ENCODE measurements at regions not wholly inside any gene's neighbourhood (a gene's known extent, or its start where the extent isn't known, plus 50 kb on each side); places are given as distances from the start of the nearest gene placed in this dataset.
A peak's percentile ranks its signal among the peaks of the same experiment; 100 is the strongest.

- DNase-seq (ENCODE audit: low read depth) = no peak
Measured at GRCh38 chr3:43207628-43208085, 78.7 kb upstream of the SNRK start.

GRCh38 chr3:43206632-43207031, 79.7 kb upstream of the SNRK start:
- DNase-seq (ENCODE audit: low read depth) = no peak

DNA sequence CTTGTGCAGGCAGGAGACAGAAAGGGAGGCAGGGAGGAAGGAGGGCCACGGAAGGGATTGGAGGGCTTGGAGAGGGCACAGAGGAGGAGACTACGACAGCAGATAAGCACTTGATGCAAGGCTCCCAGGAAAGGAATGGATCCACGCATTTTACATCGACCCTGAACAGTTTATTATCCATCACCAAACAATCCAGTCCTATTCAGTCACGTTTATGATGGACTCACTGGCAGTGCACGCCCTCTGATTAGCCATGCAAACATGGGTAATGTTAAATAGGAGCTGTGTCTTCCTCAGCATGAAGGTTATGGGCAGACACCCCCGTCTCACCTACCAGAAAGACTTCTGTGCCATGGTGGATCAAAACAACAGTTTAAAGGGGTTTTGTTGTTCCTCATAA, 80.2 kb upstream of the SNRK start:
- no peak for DNase-seq (ENCODE audit: low read depth)

DNA sequence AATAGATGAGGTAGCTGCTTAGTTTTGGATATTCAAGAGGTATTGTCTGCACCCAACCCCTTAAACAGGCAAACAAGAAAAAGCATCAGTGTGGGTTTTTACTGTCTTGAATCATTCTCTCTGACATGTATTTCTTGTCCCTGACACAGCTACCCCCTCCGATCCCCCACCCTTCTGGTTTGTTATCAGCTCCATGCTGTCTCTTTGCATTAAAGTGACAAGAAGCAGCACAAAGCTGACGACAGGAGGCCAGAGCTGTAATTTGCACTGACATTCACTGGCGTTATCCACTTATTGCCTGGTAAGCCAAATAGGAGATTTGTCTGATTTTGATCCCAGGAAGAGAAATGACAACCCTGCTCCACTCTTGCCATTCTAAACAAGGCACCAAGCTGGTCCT, 83.3 kb upstream of the SNRK start:
- no peak for DNase-seq (ENCODE audit: low read depth)

GRCh38 chr3:43201581-43201980, 84.8 kb upstream of the SNRK start:
- DNase-seq (ENCODE audit: low read depth) = no peak

- DNase-seq (ENCODE audit: low read depth) = no peak
Measured at GRCh38 chr3:43199645-43200306, 86.6 kb upstream of the SNRK start.

GRCh38 chr3:43198791-43199644, 87.3 kb upstream of the SNRK start:
- no peak for DNase-seq (ENCODE audit: low read depth)

- no peak for DNase-seq (ENCODE audit: low read depth)
Measured at GRCh38 chr3:43198301-43198700, 88.0 kb upstream of the SNRK start.

GRCh38 chr3:43197181-43197580, 89.2 kb upstream of the SNRK start:
- DNase-seq (ENCODE audit: low read depth) = no peak

- no peak for DNase-seq (ENCODE audit: low read depth)
Measured at GRCh38 chr3:43196721-43197120, 89.6 kb upstream of the SNRK start.

DNA sequence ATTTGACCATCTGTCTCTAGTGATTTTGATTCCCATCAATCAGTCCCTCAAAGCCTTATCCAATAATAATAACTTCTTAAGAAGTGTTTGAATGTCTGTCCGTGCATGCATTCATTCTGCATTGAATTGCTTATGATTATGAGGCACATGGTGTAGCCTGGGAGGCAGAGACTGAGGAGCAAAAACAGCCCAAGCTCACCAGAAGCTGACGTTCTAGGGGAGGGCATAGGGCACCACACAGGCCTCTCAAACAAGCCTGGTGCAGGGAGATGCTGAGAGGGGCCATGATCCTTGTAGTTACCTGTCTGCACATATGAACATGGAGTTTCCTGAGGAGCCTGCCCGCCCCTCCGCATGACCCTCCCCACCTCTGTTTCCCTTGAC, 89.2 kb upstream of the POMGNT2 start:
- DNase-seq (ENCODE audit: low read depth) = no peak

DNA sequence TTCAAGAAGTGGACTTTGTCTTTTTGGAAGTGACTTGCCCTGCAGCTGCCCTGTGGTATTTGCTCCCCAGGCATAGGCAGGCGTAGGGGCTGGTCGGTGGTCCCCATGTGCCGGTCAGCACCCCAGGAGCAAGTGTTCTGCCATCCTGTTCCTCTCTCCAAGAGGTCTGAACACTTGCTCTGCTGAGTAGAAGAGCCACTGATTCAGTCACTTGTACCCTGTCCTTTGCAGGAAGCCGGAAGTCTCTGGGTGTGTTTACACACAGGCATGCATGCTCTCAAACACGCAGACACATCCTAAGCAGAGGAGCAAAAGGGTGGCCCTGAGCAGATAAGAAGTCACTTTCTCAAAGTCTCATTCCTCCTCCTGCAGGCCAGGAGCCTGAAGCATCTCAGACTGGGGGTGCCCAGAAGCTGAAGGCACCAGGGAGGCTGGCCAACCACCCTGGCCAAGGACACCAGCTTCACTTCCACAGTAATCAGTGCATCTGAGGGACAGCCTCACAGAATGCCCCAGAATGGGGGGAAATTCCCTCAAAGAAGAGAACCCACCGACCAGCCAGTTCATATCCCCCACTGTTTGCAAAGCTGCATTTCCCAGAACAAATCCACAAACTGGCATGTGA, 88.7 kb upstream of the POMGNT2 start:
- no peak for DNase-seq (ENCODE audit: low read depth)

GRCh38 chr3:43194069-43194468, 88.2 kb upstream of the POMGNT2 start:
- DNase-seq (ENCODE audit: low read depth) = no peak

DNA sequence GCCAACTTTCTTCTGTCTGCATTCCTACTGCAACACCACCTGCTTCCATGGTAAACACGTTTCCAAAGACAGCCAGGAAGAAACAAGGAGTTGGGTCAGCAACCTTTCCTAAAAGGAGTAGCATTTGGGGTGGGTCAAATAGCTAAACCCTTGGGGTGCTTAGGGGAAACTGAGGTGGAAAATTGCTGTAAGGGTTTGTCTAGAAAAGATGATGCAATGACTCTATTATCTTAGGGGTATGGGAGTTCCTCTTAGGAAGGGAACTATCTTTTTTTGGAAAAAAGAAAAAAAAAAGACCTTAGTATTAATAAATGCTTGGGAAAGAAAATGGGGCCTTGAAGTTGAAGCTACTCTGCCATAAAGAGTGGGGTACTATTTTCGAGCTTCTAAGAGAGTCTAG, 86.1 kb upstream of the POMGNT2 start:
- DNase-seq (ENCODE audit: low read depth) = no peak

GRCh38 chr3:43191116-43191515, 85.2 kb upstream of the POMGNT2 start:
- no peak for DNase-seq (ENCODE audit: low read depth)

- no peak for DNase-seq (ENCODE audit: low read depth)
Measured at GRCh38 chr3:43190670-43191069, 84.8 kb upstream of the POMGNT2 start.

DNA sequence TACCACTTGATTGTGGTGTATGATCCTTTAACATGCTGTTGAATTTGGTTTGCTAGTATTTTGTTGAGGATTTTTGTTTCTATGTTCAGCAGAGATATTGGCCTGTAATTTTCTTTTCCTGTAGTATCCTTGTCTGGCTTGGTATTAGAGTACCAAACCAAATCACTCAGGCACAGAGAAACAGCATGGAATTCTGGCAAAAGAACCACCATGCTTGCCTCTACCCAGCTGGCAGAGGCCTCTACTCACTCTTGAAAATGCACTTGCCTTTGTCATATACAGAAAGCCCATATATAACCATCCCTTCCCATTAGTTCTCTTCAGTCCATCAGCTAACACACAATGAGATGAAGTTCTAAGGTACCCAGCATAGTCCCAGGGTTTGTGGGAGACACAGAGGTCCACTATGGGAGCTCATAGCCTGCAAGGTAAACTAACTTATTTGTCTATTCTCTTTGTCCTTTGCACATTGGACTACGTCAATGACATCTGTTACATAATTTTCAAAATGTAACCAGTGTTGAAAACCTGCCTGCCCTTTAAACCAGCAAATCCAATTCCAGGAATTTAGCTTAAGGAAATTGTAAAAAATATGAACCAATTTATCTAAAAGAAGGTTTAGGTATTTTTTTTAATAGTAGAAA, 82.1 kb upstream of the POMGNT2 start:
- DNase-seq (ENCODE audit: low read depth) = no peak

DNA sequence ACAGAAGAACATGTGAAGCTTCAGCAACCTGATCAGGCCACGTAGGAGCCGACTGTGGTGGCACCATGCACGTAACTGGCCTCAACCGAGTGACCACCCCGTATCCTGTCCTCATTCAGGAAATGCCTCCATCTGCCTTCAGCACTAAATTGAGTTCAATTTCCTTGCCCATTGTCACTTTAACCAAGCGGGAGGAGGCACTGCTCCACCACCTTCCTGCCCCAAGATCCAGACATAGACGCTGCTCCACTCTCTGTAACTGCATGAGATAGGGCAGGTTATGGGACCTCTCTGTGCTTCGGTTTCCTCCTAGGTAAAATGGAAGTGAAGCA, 80.1 kb upstream of the POMGNT2 start:
- DNase-seq (ENCODE audit: low read depth) = no peak

DNA sequence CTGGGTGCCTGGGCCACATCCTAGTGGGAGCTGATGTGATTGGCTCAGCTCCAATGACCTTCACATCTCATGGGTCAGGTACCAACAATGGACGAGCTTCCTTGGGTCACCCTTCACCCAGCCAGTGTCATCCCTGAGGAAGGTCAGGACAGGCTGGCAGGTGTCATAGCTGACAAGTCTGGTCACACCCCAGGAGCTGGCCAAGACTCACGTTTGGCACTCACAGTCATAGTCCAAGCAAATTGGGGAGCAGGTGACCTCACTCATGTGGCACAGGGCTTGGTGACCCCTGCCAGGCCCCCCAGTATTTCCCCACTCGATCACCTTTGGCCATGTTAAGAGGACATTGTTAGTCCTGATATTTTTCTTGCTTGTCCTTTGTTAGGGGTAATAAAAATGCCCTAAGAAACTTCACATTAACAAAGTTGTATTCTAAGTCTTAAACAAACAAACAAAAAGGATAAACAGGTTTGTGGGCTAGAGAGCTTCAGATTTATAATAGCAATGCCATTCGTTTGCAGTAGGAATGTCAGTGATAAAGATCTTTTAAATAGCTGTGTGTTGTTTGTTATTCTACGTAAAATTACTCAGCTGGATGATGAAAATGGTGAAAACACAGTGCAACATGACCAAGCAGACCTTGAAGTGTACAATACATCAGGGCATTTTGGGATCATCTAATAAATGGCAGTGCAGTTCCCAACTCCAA, 79.5 kb upstream of the POMGNT2 start:
- no peak for DNase-seq (ENCODE audit: low read depth)

DNA sequence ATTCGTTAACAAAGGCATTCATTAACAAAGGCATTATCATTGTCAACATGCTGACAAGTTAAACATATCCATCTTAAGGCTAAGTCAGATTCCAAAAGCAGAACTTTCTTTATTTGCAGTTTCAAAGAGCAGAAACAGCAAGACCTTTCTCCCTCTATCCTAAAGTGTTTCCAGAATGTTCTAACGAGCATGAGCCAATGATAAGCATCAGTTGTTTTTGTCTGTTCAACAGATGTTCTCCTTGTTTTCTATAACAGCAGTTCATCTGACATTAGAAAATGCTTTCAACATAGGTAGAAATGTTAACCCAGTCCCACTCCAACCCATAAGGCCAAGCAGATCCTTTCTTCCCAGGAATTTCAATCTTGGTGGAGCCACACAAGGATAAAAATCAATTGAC, 77.6 kb upstream of the POMGNT2 start:
- no peak for DNase-seq (ENCODE audit: low read depth)

DNA sequence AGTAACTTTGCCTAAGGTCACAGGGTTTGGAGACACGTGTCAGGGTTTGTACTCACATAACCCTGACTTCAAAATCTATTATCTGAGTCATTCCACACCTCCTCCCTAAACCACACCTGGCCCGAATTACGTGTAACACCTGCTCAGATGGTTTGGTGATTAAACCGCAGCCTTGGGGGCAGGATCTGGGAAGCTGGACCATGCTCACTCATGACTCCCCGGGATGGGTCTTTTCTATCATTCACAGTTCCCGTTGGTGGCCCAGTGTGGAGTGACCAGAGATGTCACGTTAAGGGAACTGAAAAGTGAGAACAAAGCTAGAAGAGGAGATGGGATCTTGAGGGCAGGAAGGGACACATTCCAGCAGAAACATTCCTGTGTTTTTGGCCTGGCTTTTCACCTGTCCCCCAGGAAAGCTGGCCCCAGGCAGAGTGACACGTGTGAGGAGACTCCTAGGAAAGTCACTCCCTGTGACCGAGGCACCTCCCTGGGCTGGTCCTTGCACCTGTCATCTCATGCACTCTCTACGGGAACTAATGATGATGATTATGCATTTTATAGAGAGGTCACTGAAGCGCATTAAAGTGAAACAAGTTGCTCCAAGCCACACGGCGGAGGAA, 75.4 kb upstream of the POMGNT2 start:
- peak; percentile 45 for DNase-seq (ENCODE audit: low read depth)

GRCh38 chr3:43180694-43181093, 74.8 kb upstream of the POMGNT2 start:
- DNase-seq (ENCODE audit: low read depth) = no peak

Data from T-helper 22 cell (primary cell).